ENCODE measurements at regions not wholly inside any gene's neighbourhood (a gene's known extent, or its start where the extent isn't known, plus 50 kb on each side); places are given as distances from the start of the nearest gene placed in this dataset.

DNA sequence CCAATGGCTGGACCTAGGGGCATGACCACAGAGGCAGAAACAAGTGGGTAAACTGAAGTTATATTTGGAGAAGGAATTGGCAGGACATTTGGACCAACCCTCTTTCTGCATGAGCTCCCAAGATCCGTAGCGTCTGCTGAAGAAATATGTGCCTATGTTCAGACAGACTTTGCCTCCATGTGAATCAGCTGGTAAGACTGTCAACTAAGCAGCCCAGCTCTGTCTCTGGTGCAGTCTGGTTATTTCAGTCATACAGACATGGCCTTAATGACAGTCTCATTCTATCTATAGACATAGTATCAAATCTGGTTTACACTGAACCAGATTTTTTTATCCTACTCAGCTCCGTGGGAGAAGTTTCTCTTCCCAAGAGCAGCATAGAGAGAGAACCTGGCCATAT lies 63.1 kb upstream of the PBX1 start:
- ChIA-PET CTCF (no interaction called here), POLR2A (no interaction called here)
- TF ChIP-seq, protein P1, sequence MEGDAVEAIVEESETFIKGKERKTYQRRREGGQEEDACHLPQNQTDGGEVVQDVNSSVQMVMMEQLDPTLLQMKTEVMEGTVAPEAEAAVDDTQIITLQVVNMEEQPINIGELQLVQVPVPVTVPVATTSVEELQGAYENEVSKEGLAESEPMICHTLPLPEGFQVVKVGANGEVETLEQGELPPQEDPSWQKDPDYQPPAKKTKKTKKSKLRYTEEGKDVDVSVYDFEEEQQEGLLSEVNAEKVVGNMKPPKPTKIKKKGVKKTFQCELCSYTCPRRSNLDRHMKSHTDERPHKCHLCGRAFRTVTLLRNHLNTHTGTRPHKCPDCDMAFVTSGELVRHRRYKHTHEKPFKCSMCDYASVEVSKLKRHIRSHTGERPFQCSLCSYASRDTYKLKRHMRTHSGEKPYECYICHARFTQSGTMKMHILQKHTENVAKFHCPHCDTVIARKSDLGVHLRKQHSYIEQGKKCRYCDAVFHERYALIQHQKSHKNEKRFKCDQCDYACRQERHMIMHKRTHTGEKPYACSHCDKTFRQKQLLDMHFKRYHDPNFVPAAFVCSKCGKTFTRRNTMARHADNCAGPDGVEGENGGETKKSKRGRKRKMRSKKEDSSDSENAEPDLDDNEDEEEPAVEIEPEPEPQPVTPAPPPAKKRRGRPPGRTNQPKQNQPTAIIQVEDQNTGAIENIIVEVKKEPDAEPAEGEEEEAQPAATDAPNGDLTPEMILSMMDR (IDR thresholded peaks at IDR 0.05; ENCODE audit: control extremely low read depth, extremely low read depth, low read depth, missing control alignments) = no peak
- no peak for DNase-seq (ENCODE audit: extremely low spot score)

DNA sequence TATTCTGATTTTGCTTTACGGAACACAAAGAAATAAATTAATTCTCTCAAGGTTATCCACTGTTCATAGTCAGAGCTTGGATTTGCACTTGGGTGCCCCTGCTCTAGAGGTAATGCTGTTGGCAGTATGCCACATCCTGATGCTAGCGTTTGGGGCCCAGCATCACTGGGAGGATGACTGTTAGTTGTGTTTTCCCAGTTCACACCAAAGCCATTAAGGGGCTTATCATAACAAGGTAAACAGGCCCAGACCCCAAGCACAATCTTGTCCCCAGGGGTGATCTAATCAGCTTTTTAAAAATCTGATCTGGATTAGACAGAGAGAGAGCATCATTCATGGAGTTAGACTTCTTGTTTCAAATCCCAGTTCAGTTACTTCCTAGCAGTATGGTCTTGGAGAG lies 60.2 kb upstream of the PBX1 start:
- ChIA-PET POLR2A (no interaction called here), CTCF (no interaction called here)
- TF ChIP-seq, protein P1 (IDR thresholded peaks at IDR 0.05; ENCODE audit: control extremely low read depth, extremely low read depth, low read depth, missing control alignments) = no peak
- no peak for DNase-seq (ENCODE audit: extremely low spot score)

DNA sequence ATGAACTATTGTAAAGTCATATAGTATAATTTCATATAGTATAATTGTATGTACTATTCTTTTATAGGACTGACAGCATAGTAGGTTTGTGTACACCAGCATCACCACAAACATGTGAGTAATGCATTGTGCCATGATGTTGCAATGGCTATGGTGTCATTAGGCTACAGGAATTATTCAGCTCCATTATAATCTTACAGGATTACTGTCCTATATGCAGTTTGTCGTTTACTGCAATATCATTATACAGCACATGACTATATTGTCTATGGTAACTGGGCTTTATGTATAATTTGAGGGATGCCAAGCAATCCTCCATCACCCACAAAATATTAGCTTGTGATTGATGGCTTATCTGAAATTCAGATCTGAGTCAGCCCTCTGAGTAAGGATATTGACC lies 54.2 kb upstream of the PBX1 start:
- TF ChIP-seq, protein P1 (IDR thresholded peaks at IDR 0.05; ENCODE audit: control extremely low read depth, extremely low read depth, low read depth, missing control alignments) = no peak
- POLR2A ChIA-PET = no interaction called here
- no peak for DNase-seq (ENCODE audit: extremely low spot score)
- CTCF ChIA-PET = interaction anchor here (1.3 kb wide), 1 partner anchor 11 kb away, joined by 4 read pairs; no protein-coding TSS in a partner anchor
